ENCODE measurements at regions not wholly inside any gene's neighbourhood (a gene's known extent, or its start where the extent isn't known, plus 50 kb on each side); places are given as distances from the start of the nearest gene placed in this dataset.

DNA sequence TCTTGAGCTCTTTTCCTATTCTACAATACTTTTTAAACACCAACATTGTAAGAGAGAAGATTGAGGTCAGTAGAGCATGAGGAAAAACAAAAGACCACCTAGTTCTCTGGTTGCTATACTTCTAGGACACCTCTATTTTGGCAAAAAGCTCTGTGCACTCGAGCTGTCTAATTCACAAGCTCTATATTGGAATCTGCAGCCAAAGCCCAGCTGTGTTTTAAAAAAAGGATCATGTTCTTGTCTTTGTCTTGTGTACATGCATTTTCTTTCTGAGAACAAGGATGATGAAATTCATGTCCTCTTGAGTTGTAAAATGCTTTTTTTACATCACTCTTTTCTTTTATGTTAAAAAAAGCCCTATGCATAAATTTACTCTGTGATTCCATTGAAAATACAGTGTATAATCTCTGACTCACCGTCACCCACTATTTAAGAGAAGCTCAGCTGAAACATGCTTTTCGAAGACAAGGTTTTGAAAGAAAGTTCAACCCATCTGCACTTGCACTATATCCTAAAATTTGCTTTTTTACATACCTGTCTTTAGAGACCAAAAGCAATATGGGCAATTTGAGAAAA lies 215.5 kb upstream of the VSTM2A start:
- TF ChIP-seq SMARCC2 (IDR thresholded peaks at IDR 0.05) (no peak), MIXL1 (CRISPR knock-in tag; IDR thresholded peaks at IDR 0.05) (no peak), ZNF367 (CRISPR knock-in tag; IDR thresholded peaks at IDR 0.05; ENCODE audit: borderline replicate concordance) (no peak), FOXK1 (CRISPR knock-in tag; IDR thresholded peaks at IDR 0.05; ENCODE audit: borderline replicate concordance, low read depth) (no peak)
- TF ChIP-seq, protein P1, sequence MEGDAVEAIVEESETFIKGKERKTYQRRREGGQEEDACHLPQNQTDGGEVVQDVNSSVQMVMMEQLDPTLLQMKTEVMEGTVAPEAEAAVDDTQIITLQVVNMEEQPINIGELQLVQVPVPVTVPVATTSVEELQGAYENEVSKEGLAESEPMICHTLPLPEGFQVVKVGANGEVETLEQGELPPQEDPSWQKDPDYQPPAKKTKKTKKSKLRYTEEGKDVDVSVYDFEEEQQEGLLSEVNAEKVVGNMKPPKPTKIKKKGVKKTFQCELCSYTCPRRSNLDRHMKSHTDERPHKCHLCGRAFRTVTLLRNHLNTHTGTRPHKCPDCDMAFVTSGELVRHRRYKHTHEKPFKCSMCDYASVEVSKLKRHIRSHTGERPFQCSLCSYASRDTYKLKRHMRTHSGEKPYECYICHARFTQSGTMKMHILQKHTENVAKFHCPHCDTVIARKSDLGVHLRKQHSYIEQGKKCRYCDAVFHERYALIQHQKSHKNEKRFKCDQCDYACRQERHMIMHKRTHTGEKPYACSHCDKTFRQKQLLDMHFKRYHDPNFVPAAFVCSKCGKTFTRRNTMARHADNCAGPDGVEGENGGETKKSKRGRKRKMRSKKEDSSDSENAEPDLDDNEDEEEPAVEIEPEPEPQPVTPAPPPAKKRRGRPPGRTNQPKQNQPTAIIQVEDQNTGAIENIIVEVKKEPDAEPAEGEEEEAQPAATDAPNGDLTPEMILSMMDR (CRISPR knock-in tag; IDR thresholded peaks at IDR 0.05), result no peak
